ENCODE measurements at regions not wholly inside any gene's neighbourhood (a gene's known extent, or its start where the extent isn't known, plus 50 kb on each side); places are given as distances from the start of the nearest gene placed in this dataset.

GRCh38 chr5:175579742-175580432, 78.0 kb upstream of the HRH2 start:
- no peak for ATAC-seq

DNA sequence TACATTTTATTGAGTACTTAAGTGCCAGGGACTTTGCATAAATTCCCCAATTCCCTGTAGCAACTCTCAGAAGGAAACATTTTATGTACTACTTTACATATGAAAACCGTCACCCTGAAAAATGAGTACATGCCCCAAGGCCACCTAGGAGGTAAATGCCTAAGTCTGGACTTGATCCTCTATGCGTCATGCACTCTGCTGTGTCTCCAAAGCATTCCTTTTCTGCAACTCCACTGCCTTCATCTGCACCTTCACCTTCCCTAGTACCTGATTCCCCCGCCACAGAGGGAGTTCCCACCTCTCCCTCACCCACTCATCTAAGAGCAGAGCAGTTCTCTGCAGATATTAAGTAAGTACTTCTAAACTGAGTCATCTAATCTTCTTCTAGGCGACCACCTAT, 75.2 kb upstream of the HRH2 start:
- ATAC-seq, result peak; percentile 93

- no peak for ATAC-seq
Measured at GRCh38 chr5:175585567-175585966, 72.3 kb upstream of the HRH2 start.

GRCh38 chr5:175588709-175589429, 69.0 kb upstream of the HRH2 start:
- no peak for ATAC-seq

DNA sequence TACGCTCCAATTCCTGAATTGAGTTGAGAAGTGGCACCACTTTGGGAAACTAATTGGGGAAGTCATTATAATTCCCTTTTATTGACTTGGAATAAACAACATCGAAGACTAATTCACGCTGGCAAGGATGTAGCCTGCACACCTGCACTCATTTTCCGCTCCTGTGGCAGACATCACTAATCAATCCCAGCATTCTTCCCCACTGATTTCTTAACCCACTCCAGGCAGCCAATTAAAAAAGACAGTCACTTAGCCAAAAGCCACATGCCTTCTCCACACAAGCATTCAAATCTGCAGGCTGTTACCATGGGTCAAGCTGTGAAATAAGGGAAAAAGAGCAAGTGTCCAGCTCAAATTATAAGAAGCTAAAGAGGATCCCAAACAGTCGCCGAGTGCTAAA, 68.2 kb upstream of the HRH2 start:
- no peak for ATAC-seq

GRCh38 chr5:175590471-175590881, 67.4 kb upstream of the HRH2 start:
- peak; percentile 52 for ATAC-seq

- peak; percentile 53 for ATAC-seq
Measured at GRCh38 chr5:175591293-175591692, 66.6 kb upstream of the HRH2 start.

- no peak for ATAC-seq
Measured at GRCh38 chr5:175593794-175594193, 64.1 kb upstream of the HRH2 start.

- no peak for ATAC-seq
Measured at GRCh38 chr5:175595905-175596304, 62.0 kb upstream of the HRH2 start.

DNA sequence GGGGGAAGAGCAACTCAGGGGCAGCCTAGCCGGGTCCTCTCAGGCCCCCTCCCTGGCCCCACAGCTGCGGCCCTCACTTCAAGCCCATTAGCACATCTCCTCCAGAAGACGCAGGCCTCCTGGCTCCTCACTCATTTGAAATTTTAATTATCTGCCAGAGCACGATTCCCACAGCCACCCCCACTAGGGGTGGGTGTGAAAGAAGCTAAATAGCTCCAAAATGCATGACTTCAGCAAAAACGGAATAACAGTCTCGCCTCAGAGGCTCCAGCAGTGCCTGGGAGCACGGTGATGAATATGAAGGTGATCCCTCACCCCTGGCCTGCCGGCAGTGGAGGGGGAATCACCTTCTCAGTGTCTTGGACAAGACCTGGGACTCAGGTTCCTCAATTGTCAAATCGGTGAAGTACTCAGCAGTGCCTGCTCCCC, 61.1 kb upstream of the HRH2 start:
- no peak for ATAC-seq

- no peak for ATAC-seq
Measured at GRCh38 chr5:175597718-175598117, 60.2 kb upstream of the HRH2 start.

DNA sequence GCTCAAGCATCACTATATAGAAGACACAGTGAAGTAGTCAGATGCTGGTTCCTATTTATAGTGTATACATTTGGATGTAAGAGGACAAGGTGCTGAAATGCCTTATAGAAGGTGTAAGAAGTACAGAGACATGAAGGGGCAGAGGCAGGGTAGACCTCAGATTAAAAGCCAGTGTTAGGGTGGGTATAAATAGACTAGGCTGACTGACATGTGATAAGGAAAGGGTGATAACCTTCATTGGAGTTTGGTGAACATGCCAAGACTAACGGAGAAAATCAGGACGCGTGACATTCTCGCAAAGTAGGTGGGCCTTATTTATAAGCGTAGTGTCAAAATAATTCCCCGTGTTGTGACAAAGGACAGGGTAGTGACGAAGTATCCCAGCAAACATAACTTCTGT, 59.1 kb upstream of the HRH2 start:
- no peak for ATAC-seq

DNA sequence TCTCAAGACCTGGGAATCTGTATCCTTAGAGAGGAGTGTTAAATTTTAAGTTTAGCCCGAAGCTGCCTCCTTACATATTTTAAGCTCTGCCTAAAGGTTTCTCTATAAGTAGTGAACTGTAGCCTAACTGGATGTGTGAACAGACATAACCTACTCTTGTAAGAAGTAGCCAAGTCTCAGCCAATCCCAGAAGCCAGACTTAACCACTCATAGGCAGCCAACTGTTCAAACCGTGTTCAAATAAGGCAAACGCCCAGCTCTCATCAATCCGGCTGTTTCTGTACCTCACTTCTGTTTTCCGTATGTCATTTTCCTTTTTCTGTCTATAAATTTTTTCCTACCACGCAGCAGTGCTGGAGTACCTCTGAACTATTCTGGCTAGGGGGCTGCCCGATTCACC, 58.7 kb upstream of the HRH2 start:
- no peak for ATAC-seq

- ATAC-seq, result no peak
Measured at GRCh38 chr5:175603987-175604739, 53.7 kb upstream of the HRH2 start.

DNA sequence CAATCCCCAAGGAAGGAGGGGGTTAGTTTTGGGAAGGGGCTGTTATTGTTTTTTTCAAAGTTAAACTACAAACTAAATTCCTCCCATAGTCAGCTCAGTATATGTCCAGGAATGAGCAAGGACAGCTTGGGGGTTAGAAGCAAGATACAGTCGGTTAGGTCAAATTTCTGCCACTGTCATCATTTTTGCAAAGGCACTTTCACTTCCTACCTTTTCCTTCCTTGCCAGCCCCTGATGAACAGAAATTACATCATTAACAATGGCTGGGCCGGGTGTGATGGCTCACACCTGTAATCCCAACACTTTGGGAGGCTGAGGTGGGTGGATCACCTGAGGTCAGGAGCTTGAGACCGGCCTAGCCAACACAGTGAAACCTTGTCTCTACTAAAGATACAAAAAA, 51.5 kb upstream of the HRH2 start:
- ATAC-seq, result no peak
